HG03439 (cell line): ENCODE measurements at regions not wholly inside any gene's neighbourhood (a gene's known extent, or its start where the extent isn't known, plus 50 kb on each side); places are given as distances from the start of the nearest gene placed in this dataset.

Experiments
- ATAC-seq: cut with Tn5 transposase; IDR thresholded peaks from one replicate; pipeline ENCODE4 v1.9.1; 2021; ENCODE audit warnings: mild to moderate bottlenecking, moderate library complexity; ENCODE audit not compliant: unreplicated experiment

DNA sequence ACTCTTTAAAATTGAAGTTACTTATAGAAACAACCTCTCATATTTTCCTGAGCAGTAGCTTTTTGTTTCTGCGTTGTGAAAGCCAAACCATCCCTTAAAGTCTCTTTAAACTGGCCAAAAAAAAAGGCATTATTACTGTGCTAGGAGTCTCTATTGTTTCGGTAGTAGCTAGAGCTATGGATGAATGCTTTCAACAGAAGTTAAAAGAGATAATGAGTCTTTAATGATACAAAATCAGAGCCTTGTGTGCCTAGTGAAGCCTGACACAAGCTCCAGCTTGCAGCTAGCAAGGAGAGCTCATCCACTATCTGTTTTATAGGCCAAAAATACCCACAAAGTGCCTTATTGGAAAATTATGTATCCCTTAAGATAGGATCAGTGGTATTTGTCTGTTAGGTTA lies 360.4 kb upstream of the CDIN1 start:
- ATAC-seq, result no peak

DNA sequence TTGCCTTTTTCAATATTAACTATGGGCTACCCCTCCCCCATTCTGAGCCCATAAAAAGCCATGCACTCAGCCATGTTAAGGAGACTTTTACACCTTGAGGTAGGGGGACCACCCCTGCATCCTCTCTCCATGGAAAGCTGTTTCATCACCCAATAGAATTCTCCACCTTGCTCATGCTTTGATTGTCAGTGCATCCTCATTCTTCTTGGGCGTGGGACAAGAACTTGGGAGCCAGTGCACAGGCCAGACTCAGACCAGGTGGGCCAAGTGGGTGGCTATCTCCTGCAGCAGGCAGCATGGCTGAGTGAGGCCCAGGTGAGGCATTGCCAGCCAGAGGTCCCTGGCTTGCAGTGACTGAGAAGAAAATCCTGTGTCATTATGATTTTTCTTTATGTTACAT lies 357.4 kb upstream of the CDIN1 start:
- ATAC-seq, result no peak

DNA sequence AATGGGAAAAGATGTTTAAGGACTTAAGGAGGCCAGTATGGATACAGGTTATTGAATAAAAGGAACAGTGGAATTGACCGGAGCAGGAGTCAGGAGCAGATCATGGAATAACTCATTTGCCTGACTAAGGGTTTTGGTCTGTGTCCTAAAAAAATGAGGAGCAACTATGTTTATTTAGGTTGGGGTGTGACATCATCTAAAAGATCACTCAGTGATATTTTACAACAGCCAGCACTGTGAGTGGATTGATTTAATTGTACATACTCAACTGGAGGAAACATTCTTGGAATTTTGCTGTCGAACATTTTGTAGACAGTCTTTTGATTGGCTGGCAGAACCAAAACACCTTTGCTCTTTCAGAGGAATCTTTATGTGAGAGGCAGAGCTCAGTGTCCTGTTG lies 348.6 kb upstream of the CDIN1 start:
- no peak for ATAC-seq

DNA sequence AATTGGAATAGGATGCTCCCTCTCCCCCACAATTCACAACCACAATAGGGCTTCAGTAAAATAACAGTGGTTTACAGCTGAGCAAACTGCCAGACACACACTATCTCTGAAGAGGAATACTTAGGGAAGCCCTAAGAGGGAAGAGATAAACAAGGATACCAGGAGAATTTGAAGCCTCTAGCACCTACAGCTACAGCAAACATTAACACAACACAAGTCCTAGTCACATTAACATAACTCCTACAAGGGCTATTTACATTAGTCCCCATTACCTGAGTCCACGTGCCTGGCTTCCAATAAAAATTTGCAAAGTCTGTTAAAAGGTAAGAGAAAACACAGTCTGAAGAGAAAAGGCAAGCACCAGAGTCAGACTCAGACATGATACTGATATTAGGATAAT lies 346.9 kb upstream of the CDIN1 start:
- ATAC-seq, result no peak

DNA sequence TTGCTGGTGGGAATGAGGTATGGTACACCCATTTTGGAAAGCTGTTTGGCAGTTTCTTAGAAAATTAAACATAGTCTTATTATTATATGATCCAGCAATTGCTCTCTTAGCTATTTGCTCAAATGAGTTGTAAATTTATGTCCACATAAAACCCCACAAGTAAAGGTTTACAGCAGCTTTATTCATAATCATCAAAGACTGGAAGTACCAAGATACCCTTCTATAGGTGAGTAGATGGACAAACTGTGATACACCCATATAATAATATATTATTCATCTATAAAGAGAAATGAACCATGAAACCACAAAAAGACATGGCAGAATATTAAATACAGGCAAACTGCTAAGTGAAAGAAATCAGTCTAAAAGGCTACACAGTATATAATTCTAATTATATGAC lies 344.7 kb upstream of the CDIN1 start:
- no peak for ATAC-seq

DNA sequence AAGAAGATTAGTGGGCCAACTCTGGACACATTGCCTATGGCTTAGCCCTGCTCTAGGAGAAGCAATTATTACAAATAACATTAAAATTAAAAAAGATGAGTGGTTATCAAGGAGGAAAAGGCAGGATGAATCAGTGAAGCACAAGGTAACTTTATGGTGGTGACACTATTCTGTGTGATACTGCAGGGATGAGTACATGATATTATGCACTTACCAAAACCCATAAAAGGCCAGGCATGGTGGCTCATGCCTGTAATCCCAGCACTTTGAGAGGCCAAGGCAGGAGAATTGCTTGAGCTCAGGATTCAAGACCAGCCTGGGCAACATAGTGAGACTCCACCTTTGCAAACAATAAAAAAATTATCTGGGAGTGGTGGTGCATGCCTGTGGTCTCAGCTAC lies 344.3 kb upstream of the CDIN1 start:
- no peak for ATAC-seq

DNA sequence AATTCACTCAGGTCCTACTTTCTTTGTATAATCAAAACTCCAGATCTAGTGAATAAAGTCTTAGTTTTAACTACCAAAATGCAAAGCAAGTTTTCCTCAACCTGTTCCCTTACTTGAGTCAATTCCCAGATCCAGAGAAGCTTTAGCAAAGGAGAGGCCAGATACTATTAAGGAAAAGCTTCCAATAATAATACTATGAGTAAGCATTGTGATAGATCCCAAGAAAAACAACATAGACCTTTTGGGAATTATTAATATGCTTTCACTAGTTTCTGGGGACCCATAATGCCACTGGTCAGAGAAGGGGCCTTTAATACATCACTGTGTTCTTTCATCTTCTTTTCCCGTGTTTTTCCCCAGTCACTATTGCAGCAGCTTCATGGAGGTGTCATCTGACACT lies 339.9 kb upstream of the CDIN1 start:
- ATAC-seq, result no peak

DNA sequence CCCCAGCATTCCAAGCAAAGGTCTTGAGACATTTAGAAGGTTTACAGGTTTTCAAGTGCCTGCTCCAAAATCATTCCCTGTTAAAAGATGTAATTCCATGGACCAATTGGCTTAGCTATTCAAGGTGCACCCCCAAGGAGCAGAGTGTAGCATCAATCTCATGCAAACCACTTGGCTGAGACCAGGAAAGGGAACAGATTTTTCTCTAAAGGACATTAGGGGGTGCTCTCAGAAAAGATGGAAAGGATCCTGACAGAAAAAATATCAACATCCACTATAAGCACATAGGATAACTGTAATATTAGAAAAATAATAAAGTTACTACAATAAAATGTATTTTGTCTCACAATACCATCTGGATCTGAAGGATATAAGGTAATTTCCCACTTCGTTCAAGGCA lies 328.0 kb upstream of the CDIN1 start:
- ATAC-seq, result no peak

DNA sequence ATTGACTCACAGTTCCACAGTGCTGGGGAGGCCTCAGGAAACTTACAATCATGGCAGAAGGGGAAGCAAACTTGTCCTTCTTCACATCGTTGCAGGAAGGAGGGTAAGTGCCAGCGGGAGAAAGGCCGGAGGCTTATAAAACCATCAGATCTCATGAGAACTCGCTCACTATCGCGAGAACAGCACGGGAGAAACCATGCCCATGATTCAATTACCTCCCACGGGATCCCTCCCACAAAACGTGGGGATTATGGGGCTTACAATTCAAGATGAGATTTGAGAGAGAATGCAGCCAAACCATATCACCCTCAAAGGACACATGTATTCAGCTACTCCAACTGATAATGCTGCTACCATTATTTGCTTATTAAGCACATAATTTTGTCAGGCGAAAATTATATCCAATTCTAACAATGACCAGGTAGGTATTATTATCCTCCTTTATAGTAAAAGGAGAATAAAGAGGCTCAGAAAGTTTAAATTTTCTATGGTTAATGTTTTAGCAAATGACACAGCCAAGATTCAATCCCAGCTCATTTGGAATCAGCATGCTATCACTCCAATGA lies 327.2 kb upstream of the CDIN1 start:
- ATAC-seq, result no peak

DNA sequence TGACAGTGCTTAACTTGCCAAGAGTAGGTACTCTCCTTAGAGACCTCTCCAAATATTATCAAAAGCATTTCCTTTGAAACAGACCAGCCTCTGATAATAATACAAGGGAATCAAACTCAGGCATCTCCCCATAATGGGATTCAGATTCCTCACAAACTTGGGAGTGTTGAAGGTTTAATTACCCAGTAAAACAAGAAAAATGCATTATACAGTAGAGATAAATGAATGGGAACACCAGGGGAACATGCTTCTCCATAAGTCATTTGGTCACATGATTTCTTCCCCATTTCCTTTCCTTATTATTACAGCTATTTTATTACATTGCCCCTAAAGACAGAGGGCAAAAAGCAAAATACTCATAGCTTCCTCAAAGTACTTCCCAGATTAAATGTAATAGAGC lies 325.0 kb upstream of the CDIN1 start:
- ATAC-seq, result no peak

DNA sequence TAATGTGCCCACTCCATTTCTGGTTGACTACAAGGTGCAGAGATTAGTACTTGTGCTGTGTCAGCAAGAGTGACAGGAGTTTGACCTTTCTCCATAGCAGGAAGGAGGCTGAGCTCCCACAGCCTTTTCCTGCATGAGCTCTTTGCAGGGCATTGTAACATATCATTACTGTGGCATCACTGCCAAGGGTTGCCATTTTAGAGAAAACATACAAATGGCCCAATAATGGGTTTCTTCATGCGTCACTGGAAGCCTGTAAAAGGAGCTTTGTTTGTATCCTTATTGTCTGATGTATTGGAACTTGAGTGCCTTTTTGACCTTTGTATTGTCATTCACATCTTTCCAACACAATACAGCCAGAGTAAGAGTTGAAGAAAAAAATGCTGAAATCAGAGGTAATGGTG lies 323.0 kb upstream of the CDIN1 start:
- ATAC-seq, result no peak

DNA sequence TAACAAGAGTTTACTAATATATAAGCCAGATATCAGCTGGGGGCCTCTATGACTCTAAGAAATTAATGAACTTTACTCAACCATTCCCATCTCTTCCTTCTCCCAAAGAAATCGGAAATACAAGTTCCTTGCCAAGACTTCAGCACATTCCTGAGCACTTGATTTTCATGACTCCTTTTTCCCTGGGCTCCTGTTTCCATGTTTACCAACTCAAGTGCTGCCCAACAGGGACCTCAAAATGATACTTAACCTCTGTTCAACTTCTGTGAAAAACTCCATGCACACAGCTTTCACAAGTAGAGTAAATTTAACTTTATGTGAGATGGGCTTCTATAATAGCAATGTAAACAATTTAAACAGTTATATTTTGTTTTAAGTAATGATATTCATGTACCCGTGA lies 315.8 kb upstream of the CDIN1 start:
- ATAC-seq, result no peak

DNA sequence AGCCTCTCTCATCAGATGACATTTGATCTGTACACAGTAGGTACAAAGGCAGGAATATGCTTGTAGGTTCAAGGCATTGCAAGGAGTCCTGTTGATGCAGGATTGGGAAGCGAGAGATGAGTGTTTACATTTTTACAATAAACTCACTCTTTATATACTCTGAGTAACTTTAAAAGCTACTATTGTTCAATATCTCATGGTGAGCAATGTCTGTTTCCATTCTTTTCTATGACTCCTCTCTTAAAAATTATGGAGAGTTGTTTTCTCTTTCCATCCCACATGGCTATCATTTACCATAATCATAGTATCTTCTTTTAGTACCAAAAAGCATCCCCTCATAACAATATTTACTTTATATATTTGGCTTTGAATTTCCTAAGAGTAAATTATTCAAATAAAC lies 314.0 kb upstream of the CDIN1 start:
- no peak for ATAC-seq

DNA sequence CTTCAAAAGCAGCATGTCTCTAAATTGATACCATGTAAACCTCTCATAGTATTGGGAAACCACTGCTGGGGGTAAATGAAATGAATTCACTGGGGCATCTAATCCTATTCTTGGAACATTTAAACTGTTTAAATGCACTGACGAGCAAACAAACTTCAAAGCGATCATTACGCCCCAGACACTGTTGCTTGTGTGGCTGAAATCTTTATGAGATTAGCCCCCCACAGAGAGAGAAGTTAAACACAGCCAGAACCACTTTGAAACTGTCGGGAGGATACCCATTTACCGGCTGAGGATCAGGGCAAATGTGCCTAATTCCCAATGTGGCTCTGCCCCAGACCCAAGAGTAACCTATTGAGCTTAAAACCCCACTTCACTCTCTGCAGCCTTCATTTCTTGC lies 308.4 kb upstream of the CDIN1 start:
- ATAC-seq, result no peak

DNA sequence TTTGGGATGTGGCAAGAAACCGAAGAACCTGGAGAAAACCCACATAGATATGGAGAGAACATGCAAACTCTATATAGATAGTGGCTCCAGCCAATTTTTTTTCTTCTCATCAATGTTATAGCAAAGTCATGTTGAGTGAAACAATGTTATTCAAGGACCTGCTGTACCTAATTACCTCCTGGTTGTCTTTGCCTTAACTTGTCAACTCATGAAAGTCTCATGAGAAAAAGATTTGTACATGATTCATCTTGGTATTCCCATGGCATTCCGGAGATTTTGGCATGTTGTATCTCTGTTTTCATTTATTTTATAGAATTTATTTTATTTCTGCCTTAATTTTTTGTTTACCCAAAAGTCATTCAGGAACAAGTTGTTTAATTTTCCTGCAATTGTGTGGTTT lies 303.8 kb upstream of the CDIN1 start:
- ATAC-seq, result no peak

DNA sequence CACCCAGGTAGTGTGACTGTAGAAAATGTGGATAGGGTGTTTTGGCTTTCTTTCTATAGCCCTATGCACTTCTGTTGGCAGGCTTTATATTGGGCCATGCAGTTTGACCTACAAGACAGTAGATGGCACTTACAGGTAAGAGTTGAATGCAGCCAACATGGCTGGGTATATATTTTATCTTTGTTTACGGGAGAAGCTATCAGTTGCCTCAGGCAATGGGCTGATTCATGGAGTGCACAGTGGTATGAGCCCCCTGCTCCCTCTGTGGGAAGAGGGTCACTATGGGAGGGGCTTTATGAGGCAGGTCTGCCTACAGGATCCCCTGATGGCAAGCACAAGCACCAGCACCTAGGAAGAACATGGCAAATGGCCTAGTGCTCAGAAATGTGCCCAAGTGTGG lies 301.2 kb upstream of the CDIN1 start:
- ATAC-seq, result no peak

DNA sequence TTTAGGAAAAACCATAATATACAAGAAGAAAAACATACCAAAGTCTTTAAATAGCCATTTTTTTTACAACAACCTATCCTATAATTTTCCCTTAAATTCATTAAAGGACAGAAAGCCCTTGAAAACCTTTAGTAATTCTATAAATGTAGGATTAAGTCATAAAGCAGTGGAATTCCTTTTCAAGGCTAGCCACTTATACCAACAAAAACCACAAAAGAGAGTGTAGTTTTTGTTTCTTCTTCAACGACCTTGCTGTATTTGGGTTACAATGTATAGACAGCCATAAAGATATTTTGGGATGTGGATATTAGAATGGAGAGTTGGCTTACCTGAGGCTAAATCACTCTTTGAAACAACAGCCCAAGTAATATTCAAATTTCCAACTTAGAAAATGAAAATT lies 296.6 kb upstream of the CDIN1 start:
- ATAC-seq, result no peak

DNA sequence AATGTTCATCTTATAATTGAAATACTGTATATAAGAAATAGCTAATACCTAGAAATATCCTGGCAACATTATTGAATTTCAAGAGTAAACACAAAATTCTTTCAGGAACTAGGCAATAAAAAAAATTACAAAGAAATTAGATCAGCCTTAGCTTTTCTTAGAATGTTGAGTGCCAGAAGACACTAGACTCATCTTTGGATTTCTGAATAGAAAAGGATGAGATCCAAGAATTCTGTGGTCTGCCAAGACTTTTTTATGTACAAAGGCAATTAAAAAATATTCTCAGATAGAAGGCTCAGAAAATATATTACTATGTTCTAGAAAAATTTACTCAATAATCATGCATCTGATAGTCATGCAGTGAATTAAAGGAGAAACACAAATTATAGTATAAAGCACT lies 294.5 kb upstream of the CDIN1 start:
- ATAC-seq, result no peak

DNA sequence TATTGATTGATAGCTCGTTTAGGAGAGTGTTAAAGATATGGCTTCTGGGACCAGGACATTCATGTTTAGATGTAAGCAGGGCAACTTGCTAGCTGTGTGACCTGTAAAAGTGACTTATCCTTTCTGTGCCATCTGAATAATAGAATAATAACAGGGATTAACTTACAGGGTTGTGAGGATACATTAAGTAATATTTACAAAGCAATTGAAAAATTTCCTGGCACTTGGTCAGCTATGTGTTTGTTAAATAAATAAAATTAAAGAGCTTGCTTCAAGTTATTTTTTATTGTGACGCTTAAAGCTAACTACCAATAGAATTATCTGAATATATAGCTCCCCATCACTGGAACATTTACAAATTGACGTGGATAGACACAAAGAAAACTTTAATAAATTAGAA lies 287.9 kb upstream of the CDIN1 start:
- no peak for ATAC-seq

DNA sequence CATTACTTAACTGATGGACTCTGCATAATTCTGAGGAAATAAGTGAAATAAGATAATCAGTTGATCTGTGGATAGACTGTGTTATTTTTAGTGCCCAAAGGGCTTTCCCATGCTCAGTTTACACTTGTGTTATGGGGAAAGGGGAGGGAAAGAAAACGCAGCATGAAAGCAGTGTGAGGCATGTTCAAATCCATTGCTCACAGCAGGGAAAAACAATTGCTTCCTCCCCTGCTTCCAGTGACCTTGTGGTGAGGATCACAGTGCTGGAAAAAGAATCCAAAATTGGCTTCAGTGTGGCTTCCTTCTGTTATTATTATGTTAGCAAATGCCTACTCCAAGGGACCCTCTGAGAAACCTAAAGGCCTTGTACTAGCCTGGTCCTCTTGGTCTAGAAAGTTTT lies 285.1 kb upstream of the CDIN1 start:
- no peak for ATAC-seq

DNA sequence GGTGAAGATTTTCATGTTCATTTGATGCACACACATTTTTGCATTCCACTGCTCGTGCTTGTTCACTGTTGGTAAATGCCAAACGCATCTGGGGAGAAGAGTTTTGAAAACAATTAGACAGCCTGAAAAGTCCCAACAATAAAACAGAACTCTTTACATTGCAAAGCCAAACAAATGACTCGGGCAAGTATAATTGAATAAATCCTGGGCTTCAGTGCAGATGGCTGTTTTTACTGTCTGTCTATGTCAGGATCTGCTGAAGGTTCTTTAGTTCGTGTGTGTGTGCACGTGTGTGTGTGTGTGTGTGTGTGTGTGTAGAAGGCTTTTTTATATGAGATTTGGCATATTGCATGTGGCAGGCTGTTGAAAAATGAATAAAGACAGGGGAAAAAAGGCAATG lies 277.5 kb upstream of the CDIN1 start:
- ATAC-seq, result no peak

DNA sequence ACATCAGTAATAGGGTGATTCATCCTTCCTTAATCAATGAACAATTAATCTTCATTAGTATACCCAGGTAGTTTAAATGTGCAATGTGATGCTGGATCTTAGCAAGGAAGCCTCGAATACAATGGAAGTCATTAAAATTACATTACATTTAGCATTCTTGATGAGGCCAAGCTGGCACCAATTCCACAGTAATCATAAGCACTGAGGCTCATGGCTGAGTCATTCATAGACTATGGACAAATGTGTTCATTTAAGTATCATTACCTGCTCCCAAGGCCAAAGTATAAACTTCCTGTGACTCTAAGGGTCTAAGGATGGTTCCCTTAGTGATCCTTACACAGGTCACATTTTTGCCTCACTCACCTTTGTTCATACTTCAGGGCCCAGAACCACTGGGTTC lies 266.4 kb upstream of the CDIN1 start:
- ATAC-seq, result no peak

DNA sequence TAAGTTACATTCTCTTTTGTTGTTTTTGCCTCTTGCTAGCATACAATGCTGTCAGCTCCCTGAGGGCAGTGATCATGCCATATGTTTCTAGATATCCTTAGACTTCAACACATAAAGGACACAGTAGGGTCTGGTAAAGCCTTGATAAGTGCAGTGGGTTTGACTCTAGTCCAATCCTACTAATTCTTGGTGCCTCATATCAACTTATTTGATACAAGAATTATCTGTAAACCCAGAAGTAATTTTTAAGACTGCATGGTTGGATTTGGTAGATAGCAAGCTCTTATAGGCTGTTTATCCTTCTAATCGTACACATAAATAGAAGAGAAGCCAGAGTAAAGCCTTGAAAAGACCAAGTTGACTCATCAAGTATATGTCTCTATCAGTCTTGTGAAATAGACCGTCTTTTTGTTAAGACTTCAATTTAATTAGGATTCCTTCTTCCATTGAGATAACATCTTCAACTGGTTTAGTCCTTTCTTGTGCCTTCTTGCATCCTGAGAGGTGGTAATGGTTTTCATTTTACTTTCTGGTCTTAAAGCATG lies 265.6 kb upstream of the CDIN1 start:
- ATAC-seq, result no peak

DNA sequence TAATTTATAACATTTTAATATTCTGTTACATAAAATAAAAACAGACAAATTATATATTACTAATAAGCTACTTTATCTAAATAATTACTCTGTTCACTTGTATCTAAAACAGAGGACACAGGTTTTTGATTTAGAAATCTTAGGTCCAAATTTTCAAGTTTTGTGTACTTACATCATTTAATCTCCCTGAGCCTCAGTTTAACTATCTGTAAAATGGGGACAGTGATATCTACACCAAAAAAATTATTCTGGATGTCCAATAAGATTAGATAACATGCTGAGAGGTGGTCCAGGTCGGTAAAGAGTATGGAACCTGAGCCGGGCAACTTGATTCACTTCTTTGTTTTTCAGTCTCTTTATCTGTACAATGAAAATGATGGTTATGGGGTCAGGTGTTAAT lies 263.8 kb upstream of the CDIN1 start:
- no peak for ATAC-seq
